ENCODE measurements at regions not wholly inside any gene's neighbourhood (a gene's known extent, or its start where the extent isn't known, plus 50 kb on each side); places are given as distances from the start of the nearest gene placed in this dataset.

DNA sequence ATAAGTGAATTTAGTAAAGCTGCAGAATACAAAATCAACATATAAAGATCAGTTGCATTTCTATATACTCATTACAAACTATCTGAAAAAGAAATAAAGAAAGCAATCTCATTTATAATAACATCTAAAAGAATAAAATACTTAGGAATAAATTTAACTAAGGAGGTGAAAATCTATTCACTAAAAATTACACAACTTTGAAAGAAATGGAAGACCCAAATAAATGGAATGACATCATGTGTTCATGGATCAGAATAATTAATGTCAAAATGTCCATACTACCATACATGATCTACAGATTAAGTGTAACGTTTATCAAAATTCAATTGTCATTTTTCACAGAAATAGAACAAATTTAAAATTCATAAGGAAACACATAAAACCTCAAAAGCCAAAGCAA, 194.9 kb downstream of the TINAG start:
- TF ChIP-seq POLR2AphosphoS5 (IDR thresholded peaks at IDR 0.05; ENCODE audit: low read depth) (no peak), CTCF (conservative IDR thresholded peaks at IDR 0.05; ENCODE audit: low read depth in 2 of 2) (no peak), ETS1 (IDR thresholded peaks at IDR 0.05) (no peak), EZH2 (IDR thresholded peaks at IDR 0.05; ENCODE audit: low read depth, unreplicated experiment) (no peak), REST (IDR thresholded peaks at IDR 0.05; ENCODE audit: unreplicated experiment) (no peak), CREB1 (CRISPR knock-in tag; IDR thresholded peaks at IDR 0.05; ENCODE audit: low read depth) (no peak), STAT1 (IDR thresholded peaks at IDR 0.05; ENCODE audit: unreplicated experiment) (no peak)
